ENCODE measurements at regions not wholly inside any gene's neighbourhood (a gene's known extent, or its start where the extent isn't known, plus 50 kb on each side); places are given as distances from the start of the nearest gene placed in this dataset.

DNA sequence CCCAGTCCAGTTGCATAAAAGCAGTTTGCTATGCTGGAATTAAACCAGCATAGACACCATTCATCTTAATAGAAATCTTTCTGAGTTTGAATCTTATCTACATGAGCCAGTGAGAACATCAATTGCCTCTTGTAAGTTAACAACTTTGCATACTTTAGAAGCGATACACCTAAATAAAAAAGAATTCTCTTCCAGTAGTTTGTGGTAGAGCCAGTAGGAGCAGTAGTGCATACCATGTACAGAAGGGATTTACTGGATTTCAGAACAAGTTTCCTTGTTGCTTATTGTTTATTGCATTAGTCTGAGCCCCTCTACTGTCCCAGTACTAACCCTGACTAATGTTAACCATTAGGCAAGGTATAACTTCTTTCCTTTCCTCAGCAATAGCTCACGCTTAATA is 313.1 kb downstream of the TGFB2 start:
- H2AFZ ChIP-seq (ENCODE audit: low read length) = peak overlapping the region; percentile 40; the same call in 1 of the 2 replicates
- DNase-seq (peak; percentile 59), ATAC-seq (0 out of 2 replicates have a peak, but pooled peaks have one; percentile 1)
- H3K36me3 ChIP-seq (ENCODE audit: low read depth, low read length) = no peaks in the 10 kb centered on the region
- H3K9ac ChIP-seq (ENCODE audit: low read length) = no peak overlapping the region; the same call in 1 of the 2 replicates
- no peaks in the 10 kb centered on the region for H3K79me2 ChIP-seq (ENCODE audit: low read length)
- H3F3A ChIP-seq (ENCODE audit: low read length, unreplicated experiment) = no peaks in the 10 kb centered on the region
- H3K4me3 ChIP-seq (ENCODE audit: low read length) = no peak overlapping the region
- BruUV-seq (replicated peaks) = no TSS peak
- H3K27ac ChIP-seq (ENCODE audit: low read length) = peak overlapping the region; percentile 71
- peaks cover 61% of the 10 kb centered on the region for H3K4me1 ChIP-seq (ENCODE audit: insufficient read depth, low read length)
- TF ChIP-seq EZH2 (IDR thresholded peaks at IDR 0.05; ENCODE audit: low read length, unreplicated experiment) (no peak), CTCF (conservative IDR thresholded peaks at IDR 0.05; ENCODE audit: low read depth, low read length) (peak; percentile 33; the same call in 1 of the 2 replicates), EZH2phosphoT487 (IDR thresholded peaks at IDR 0.05; ENCODE audit: borderline replicate concordance, low read length) (no peak)
- H3K9me2 ChIP-seq (replicated peaks; ENCODE audit: low read length) = 0 out of 2 replicates have a peak, but pooled peaks cover 4% of the 10 kb centered on the region
- CTCF ChIA-PET = no interaction called here
- intact Hi-C loops (cut with micrococcal nuclease) = loop anchor here (5.0 kb wide), 1 partner anchor 296 kb away; no protein-coding TSS in a partner anchor
- H3K4me2 ChIP-seq (ENCODE audit: low read length) = peak overlapping the region; percentile 52
- no peaks in the 10 kb centered on the region for H3K27me3 ChIP-seq (ENCODE audit: low read length)
- POLR2A ChIA-PET (ENCODE audit: unreplicated experiment) = no interaction called here
- no peaks in the 10 kb centered on the region for H3K9me3 ChIP-seq (ENCODE audit: low read length)
- H4K20me1 ChIP-seq (ENCODE audit: low read length) = no peaks in the 10 kb centered on the region

DNA sequence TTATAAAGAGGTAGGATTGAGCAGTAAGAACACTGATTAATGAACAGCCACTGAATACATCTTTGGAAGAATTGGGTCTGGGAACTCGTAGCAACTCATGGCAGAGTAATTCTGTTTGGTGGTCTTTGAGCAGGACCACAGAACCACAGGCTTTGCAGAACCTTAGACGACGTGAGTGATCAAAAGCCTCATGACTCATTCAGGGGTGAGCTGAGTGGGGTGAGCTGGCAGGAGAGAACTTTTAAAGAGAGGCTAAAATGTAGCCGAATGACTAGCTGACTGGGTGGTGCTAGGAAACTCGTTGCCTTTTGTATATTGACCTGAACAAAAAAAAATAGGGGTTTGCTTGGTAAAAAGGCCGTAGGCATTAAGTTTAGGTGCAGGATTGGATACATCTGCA is 313.8 kb downstream of the TGFB2 start:
- BruUV-seq (replicated peaks) = no TSS peak
- Histone ChIP-seq H3K27me3 (ENCODE audit: low read length) (no peaks in the 10 kb centered on the region), H2AFZ (ENCODE audit: low read length) (peak overlapping the region; percentile 40), H3K27ac (ENCODE audit: low read length) (peak overlapping the region; percentile 71), H3K4me2 (ENCODE audit: low read length) (peak overlapping the region; percentile 52), H3K4me3 (ENCODE audit: low read length) (no peak overlapping the region), H3K4me1 (ENCODE audit: insufficient read depth, low read length) (peaks cover 64% of the 10 kb centered on the region), H3K9me3 (ENCODE audit: low read length) (no peaks in the 10 kb centered on the region), H3K79me2 (ENCODE audit: low read length) (no peaks in the 10 kb centered on the region), H3F3A (ENCODE audit: low read length, unreplicated experiment) (no peaks in the 10 kb centered on the region), H3K9me2 (replicated peaks; ENCODE audit: low read length) (peaks cover 8% of the 10 kb centered on the region; the same call in 1 of the 2 replicates), H3K36me3 (ENCODE audit: low read depth, low read length) (no peaks in the 10 kb centered on the region), H3K9ac (ENCODE audit: low read length) (peak overlapping the region; percentile 21), H4K20me1 (ENCODE audit: low read length) (no peaks in the 10 kb centered on the region)
- ATAC-seq (peak; percentile 72), DNase-seq (peak; percentile 95)
- intact Hi-C loops (cut with micrococcal nuclease) = loop anchor here (5.0 kb wide), 1 partner anchor 297 kb away; no protein-coding TSS in a partner anchor
- TF ChIP-seq CTCF (conservative IDR thresholded peaks at IDR 0.05; ENCODE audit: low read depth, low read length) (no peak), EZH2 (IDR thresholded peaks at IDR 0.05; ENCODE audit: low read length, unreplicated experiment) (no peak), EZH2phosphoT487 (IDR thresholded peaks at IDR 0.05; ENCODE audit: borderline replicate concordance, low read length) (no peak)
- ChIA-PET CTCF (no interaction called here), POLR2A (ENCODE audit: unreplicated experiment) (interaction anchor here (0.7 kb wide), 1 partner anchor 729 kb away, joined by 3 read pairs; no protein-coding TSS in a partner anchor)
